LNCaP clone FGC (cell line): ENCODE measurements at regions not wholly inside any gene's neighbourhood (a gene's known extent, or its start where the extent isn't known, plus 50 kb on each side); places are given as distances from the start of the nearest gene placed in this dataset.

Experiments
- DNase-seq: peaks from one replicate; pipeline ENCODE4 v3.0.0-alpha.2; 2011; ENCODE audit warnings: low read depth
- H3K4me3 ChIP-seq: 2 replicates; pipeline ENCODE4 v1.5.1; 2011; ENCODE audit warnings: mild to moderate bottlenecking, low read depth, low read length, control low read depth
- TF ChIP-seq, protein P1 (sequence below): IDR thresholded peaks from 2 replicates; pipeline ENCODE4 v1.5.1; 2012; ENCODE audit warnings: mild to moderate bottlenecking; ENCODE audit not compliant: control insufficient read depth, insufficient read depth; ENCODE audit errors: extremely low read depth

DNA sequence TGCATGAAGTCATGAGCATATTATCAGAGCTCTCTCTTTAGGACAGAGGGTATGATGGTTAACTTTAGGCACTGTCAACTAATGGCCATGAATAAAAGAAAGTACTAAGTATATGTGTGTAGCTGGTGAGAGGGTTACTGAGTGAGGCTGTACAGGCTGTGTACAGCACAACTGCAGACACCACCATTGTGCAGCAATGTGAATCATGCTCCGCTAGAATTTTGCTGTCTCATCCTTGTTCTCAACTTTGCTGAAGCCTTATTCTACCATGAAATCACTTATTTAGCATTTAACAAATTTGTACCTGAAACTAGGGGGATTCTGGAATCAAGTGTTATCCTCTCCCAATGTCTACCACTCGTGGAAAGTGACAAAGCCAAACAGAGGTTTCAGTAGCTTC is 414.9 kb downstream of the PLCL1 start:
- TF ChIP-seq, protein P1, sequence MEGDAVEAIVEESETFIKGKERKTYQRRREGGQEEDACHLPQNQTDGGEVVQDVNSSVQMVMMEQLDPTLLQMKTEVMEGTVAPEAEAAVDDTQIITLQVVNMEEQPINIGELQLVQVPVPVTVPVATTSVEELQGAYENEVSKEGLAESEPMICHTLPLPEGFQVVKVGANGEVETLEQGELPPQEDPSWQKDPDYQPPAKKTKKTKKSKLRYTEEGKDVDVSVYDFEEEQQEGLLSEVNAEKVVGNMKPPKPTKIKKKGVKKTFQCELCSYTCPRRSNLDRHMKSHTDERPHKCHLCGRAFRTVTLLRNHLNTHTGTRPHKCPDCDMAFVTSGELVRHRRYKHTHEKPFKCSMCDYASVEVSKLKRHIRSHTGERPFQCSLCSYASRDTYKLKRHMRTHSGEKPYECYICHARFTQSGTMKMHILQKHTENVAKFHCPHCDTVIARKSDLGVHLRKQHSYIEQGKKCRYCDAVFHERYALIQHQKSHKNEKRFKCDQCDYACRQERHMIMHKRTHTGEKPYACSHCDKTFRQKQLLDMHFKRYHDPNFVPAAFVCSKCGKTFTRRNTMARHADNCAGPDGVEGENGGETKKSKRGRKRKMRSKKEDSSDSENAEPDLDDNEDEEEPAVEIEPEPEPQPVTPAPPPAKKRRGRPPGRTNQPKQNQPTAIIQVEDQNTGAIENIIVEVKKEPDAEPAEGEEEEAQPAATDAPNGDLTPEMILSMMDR, result no peak
- H3K4me3 ChIP-seq, result no peak overlapping the region
- DNase-seq, result no peak

DNA sequence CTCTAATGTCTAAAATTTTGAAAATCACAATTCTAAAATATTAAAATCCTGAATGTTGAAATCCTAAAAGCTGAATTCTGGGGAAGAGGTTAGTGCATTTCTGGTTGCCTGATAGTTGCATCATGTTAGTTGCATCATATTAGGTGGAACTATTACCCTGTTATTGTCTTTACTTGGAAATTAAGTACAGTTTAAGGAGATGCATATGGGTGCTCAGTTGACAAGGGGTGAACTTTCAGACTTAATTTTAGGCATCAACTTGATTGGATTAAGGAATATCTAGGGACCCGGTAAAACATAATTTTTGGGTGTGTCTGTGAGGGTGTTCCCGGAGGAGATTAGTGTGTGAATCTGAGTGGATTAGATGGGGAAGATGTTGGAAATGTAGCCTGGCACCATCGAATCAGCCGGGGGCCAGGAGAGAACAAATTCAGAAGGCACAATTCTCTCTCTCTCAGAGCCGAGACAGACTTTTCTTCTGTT is 409.8 kb downstream of the PLCL1 start:
- DNase-seq, result no peak
- H3K4me3 ChIP-seq, result no peak overlapping the region
- TF ChIP-seq, protein P1, result no peak

DNA sequence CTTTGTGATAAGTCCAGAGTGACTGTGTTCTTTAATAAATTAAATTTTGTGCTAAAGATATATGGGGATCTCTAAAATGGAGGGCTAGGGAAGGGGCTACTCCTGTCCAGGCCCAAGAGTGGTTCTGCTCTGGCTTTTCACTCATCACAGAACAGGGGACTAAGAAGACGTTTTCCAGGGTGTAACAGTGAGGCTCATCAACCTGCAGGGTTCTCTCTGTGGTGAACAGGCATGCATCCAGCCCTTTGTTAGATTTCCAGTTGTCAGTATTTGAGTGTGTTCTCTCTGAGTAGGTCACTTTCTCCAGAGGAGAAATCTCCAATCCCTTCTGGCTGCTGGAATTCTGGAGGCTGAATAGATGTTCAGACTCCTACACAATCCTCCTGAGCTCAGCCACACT is 408.9 kb downstream of the PLCL1 start:
- no peak for DNase-seq
- TF ChIP-seq, protein P1, result no peak

DNA sequence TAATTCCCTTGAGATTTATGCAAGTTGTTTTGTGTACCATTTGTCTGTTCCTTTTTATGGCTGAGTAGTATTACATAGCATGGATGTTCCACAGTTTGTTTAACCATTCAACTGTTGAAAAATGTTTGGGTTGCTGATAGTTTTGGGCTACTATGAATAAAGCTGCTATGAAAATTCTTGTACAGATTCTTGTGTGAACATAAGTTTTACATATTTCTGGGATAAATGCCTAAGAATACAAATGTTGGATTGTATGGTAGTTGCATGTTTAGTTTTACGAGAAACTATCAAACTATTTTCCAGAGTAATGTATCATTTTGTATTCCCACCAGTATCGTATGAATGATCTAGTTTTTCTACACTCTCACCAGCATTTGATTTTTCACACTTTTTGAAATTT is 407.3 kb downstream of the PLCL1 start:
- TF ChIP-seq, protein P1, result no peak
- no peak for DNase-seq
- H3K4me3 ChIP-seq, result no peak overlapping the region

More for the DNA sequence above, 408.9 kb downstream of the PLCL1 start:
- no peak overlapping the region for H3K4me3 ChIP-seq

DNA sequence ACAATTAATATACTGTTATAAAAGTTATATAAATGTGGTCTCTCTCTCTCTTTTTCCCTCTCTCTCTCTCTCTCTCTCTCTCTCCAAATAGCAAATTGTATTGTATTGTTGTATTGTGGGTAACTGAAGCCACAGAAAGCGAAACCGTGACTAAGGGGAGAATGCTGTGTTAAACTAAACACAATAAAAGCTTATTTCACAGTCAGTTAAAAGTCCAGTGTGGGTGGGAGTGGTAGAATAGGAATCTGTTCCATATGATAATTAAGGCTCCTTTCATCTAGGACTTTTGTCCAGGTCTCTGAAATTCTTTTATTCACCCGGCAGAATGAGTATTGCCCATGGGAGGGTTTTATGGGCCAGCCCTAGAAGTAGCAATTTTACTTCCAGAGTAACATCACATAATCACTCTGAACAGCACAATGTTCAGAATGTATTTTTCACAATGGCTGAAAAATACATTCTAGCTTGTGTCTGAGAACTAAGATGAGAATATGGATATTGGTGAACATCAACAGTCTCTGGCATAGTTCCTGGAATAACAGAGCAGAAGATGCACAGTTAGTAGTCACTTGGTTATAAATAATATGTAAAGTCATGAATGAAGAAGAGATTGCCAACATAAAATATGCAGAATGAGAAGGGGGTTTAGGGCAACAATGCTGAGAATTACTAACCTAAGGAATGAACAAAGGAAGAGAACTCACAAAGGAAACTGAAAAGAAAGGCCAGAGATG is 399.1 kb downstream of the PLCL1 start:
- DNase-seq, result no peak
- no peak overlapping the region for H3K4me3 ChIP-seq
- TF ChIP-seq, protein P1, result no peak
